Lower leg skin (tissue), 3 donors: ENCODE measurements at regions not wholly inside any gene's neighbourhood (a gene's known extent, or its start where the extent isn't known, plus 50 kb on each side); places are given as distances from the start of the nearest gene placed in this dataset.

Experiments used
- CTCF ChIP-seq, 3 donors: fragments of 450-650 bp; IDR thresholded peaks; one replicate each; pipeline ENCODE4 v1.5.1; 2016; ENCODE audit warnings: antibody characterized with exemption in 3 of 3, mild to moderate bottlenecking in 3 of 3, moderate library complexity in 2 of 3
- POLR2A ChIP-seq, 2 donors: fragments of 450-650 bp; IDR thresholded peaks; one replicate each; pipeline ENCODE4 v1.6.1; 2016 to 2017; ENCODE audit warnings: antibody characterized with exemption in 2 of 2, mild to moderate bottlenecking in 1 of 2, moderate library complexity in 1 of 2

- TF ChIP-seq CTCF (IDR thresholded peaks at IDR 0.05) (no peak), POLR2A (IDR thresholded peaks at IDR 0.05) (no peak)
Observed at GRCh38 chr20:6864740-6865139, 97.3 kb downstream of the BMP2 start.
